ENCODE measurements at regions not wholly inside any gene's neighbourhood (a gene's known extent, or its start where the extent isn't known, plus 50 kb on each side); places are given as distances from the start of the nearest gene placed in this dataset.

DNA sequence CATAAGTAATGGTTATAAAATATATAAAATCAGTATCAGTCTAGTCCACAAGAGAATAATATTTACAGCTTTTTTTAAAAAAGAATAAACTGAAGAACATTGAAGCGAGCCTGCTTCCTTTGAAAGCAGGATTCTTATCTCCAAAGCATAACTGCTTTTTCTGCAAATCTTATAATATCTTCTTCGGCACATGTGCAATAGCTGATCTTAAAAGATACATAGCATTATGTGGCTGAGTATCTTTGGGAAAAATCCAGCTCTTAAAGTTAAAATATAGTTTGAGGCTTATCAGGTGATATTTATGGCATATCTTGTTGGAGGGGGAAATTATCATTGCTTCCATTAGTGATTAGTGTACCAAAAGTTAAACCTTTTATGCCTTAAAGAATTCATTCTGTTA is 523.9 kb upstream of the ADGRL4 start:
- no peak for DNase-seq
- intact Hi-C loops (cut with DNase I) = no loop called here
- no peaks in the 10 kb centered on the region for H3K4me1 ChIP-seq (ENCODE audit: control insufficient read depth in 2 of 3, insufficient read depth in 2 of 3, low read depth in 1 of 3, low read length in 3 of 3)
- FAIRE-seq = no peak
- TF ChIP-seq, protein P1, sequence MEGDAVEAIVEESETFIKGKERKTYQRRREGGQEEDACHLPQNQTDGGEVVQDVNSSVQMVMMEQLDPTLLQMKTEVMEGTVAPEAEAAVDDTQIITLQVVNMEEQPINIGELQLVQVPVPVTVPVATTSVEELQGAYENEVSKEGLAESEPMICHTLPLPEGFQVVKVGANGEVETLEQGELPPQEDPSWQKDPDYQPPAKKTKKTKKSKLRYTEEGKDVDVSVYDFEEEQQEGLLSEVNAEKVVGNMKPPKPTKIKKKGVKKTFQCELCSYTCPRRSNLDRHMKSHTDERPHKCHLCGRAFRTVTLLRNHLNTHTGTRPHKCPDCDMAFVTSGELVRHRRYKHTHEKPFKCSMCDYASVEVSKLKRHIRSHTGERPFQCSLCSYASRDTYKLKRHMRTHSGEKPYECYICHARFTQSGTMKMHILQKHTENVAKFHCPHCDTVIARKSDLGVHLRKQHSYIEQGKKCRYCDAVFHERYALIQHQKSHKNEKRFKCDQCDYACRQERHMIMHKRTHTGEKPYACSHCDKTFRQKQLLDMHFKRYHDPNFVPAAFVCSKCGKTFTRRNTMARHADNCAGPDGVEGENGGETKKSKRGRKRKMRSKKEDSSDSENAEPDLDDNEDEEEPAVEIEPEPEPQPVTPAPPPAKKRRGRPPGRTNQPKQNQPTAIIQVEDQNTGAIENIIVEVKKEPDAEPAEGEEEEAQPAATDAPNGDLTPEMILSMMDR (IDR thresholded peaks at IDR 0.05; ENCODE audit: borderline replicate concordance, extremely low read depth, insufficient read depth) = no peak
- no peak overlapping the region for H3K9ac ChIP-seq (ENCODE audit: low read length in 3 of 3)
- H3K27ac ChIP-seq (ENCODE audit: low read depth in 2 of 2, low read length in 2 of 2) = no peak overlapping the region
- H3K9me3 ChIP-seq (ENCODE audit: control insufficient read depth in 2 of 3, insufficient read depth in 1 of 3, low read length in 3 of 3) = no peaks in the 10 kb centered on the region
- H3K27me3 ChIP-seq (ENCODE audit: control insufficient read depth, insufficient read depth, low read length) = no peaks in the 10 kb centered on the region
- no peaks in the 10 kb centered on the region for H3K36me3 ChIP-seq (ENCODE audit: control insufficient read depth in 2 of 3, insufficient read depth in 3 of 3, low read length in 3 of 3)
- no peak overlapping the region for H3K4me3 ChIP-seq (ENCODE audit: low read length in 3 of 3)

DNA sequence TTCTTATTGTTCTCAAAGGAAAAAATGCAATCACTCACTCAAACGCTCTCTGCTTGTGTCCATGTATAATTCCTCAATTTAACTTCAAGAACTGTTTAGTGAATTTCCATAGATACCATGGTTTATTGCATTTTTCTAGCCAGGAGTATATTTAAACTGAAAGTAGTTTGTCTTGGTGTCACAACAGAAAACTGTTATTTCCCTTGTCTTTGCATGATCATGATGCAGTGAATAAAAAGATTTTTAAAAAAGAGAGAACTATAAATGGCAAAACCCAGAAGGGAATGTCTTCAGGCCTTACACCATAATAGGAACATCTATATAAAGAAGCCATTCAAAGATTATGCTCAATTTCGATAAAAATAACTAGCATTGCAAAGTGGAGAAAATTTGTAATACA is 523.5 kb upstream of the ADGRL4 start:
- Histone ChIP-seq H3K36me3 (ENCODE audit: control insufficient read depth in 2 of 3, insufficient read depth in 3 of 3, low read length in 3 of 3) (no peaks in the 10 kb centered on the region), H3K9ac (ENCODE audit: low read length in 3 of 3) (no peak overlapping the region), H3K4me1 (ENCODE audit: control insufficient read depth in 2 of 3, insufficient read depth in 2 of 3, low read depth in 1 of 3, low read length in 3 of 3) (no peaks in the 10 kb centered on the region), H3K4me3 (ENCODE audit: low read length in 3 of 3) (no peak overlapping the region), H3K27me3 (ENCODE audit: control insufficient read depth, insufficient read depth, low read length) (no peaks in the 10 kb centered on the region), H3K9me3 (ENCODE audit: control insufficient read depth in 2 of 3, insufficient read depth in 1 of 3, low read length in 3 of 3) (no peaks in the 10 kb centered on the region), H3K27ac (ENCODE audit: low read depth in 2 of 2, low read length in 2 of 2) (no peak overlapping the region)
- FAIRE-seq (no peak), DNase-seq (no peak)
- intact Hi-C loops (cut with DNase I) = no loop called here
- TF ChIP-seq, protein P1 (IDR thresholded peaks at IDR 0.05; ENCODE audit: borderline replicate concordance, extremely low read depth, insufficient read depth) = no peak

DNA sequence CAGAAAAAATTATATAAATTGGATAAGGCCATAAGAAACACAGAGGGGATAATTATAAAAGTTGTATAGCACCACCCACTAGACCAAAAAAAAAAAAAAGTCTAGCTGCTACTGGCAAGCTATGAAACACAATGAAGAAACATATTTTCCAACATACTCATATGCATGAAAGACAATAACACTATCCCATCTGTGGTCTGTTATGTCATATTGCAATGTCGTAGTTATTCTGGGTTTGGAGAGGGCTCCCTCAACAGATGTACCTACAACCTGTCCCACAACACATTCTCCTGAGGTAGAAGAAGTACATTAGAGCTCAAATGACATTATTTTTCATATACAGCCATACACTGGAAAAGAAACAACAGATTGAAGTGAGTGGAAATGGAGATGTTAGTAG is 517.6 kb upstream of the ADGRL4 start:
- FAIRE-seq (no peak), DNase-seq (no peak)
- intact Hi-C loops (cut with DNase I) = no loop called here
- Histone ChIP-seq H3K4me3 (ENCODE audit: low read length in 3 of 3) (no peak overlapping the region), H3K27ac (ENCODE audit: low read depth in 2 of 2, low read length in 2 of 2) (no peak overlapping the region), H3K36me3 (ENCODE audit: control insufficient read depth in 2 of 3, insufficient read depth in 3 of 3, low read length in 3 of 3) (no peaks in the 10 kb centered on the region), H3K27me3 (ENCODE audit: control insufficient read depth, insufficient read depth, low read length) (no peaks in the 10 kb centered on the region), H3K4me1 (ENCODE audit: control insufficient read depth in 2 of 3, insufficient read depth in 2 of 3, low read depth in 1 of 3, low read length in 3 of 3) (no peaks in the 10 kb centered on the region), H3K9me3 (ENCODE audit: control insufficient read depth in 2 of 3, insufficient read depth in 1 of 3, low read length in 3 of 3) (no peaks in the 10 kb centered on the region), H3K9ac (ENCODE audit: low read length in 3 of 3) (no peak overlapping the region)
- TF ChIP-seq, protein P1 (IDR thresholded peaks at IDR 0.05; ENCODE audit: borderline replicate concordance, extremely low read depth, insufficient read depth) = no peak

DNA sequence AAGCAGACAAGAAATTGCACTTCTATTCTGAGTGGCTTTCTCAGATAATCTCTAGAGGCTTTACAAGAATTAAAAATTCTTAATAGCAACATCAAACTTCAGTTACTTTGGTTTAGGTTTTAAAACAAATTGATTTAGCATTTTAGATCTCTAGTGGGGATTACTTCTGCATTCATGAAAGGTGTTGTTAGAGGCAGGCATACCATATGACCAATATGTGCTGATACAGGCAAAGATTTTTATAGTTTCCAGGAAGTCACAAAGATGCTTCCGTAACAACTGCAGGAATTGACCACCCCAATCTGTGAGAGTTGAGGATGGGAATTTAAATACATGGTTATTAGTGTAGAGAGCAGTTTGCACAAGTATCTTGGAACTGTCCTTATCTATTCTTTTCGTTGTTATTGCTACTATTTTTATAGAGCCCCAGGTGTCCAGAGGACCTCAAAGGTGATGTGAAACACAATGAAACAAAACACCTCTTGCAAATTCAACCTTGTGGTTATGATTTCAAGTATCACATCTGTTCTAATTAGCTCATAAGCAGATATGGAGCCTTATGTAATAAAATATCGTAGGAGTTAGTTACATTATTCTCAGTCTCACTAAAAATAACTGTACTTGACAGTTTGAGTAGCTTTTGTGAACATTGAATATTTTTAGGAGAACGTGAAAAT is 512.7 kb upstream of the ADGRL4 start:
- Histone ChIP-seq H3K36me3 (ENCODE audit: control insufficient read depth in 2 of 3, insufficient read depth in 3 of 3, low read length in 3 of 3) (no peaks in the 10 kb centered on the region), H3K27ac (ENCODE audit: low read depth in 2 of 2, low read length in 2 of 2) (no peak overlapping the region), H3K9ac (ENCODE audit: low read length in 3 of 3) (no peak overlapping the region), H3K4me1 (ENCODE audit: control insufficient read depth in 2 of 3, insufficient read depth in 2 of 3, low read depth in 1 of 3, low read length in 3 of 3) (no peaks in the 10 kb centered on the region), H3K27me3 (ENCODE audit: control insufficient read depth, insufficient read depth, low read length) (no peaks in the 10 kb centered on the region), H3K4me3 (ENCODE audit: low read length in 3 of 3) (no peak overlapping the region), H3K9me3 (ENCODE audit: control insufficient read depth in 2 of 3, insufficient read depth in 1 of 3, low read length in 3 of 3) (no peaks in the 10 kb centered on the region)
- FAIRE-seq (no peak), DNase-seq (no peak)
- TF ChIP-seq, protein P1 (IDR thresholded peaks at IDR 0.05; ENCODE audit: borderline replicate concordance, extremely low read depth, insufficient read depth) = no peak
- intact Hi-C loops (cut with DNase I) = no loop called here

Measured in kidney (tissue), 13 donors.